ENCODE measurements at regions not wholly inside any gene's neighbourhood (a gene's known extent, or its start where the extent isn't known, plus 50 kb on each side); places are given as distances from the start of the nearest gene placed in this dataset.
A peak's percentile ranks its signal among the peaks of the same experiment; 100 is the strongest.

DNA sequence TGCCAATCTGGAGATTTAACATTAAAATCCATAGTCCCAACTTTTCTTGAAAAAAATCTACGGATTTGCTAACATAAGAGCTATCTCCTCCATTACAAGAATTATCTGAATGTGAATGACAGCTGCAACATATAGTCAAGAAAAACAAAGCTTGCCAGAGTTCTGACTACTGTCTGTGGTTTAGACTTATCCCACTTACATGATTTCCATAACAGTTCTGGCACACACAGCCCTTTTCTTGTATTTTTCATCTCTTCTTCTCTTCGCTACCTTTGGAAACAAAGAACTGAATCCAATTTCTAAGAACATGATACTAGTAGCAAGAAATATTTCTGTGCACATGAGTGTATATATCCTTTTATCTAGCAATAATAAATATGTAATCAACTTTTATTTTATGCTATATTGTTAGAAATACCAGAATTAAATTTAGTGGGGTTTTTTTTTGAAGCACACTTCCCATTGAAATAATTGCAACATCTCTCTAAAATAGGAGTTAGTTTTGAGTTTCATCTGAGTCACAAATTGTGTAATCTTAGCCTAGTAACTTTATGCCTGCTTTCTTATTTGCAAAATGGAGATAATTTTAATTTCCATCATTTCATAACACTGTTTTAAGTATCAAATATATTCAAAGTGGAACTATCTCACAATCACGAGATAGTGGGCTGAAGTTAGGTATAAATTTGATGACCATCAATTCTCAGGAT lies 1217.6 kb downstream of the JRKL start:
- H3K4me1 Mint-ChIP-seq: no peaks in the 10 kb centered on the region
- H3K27ac Mint-ChIP-seq: no peak overlapping the region
- peaks cover 17% of the 10 kb centered on the region; the same call in 2 of the 3 replicates for H3K36me3 Mint-ChIP-seq (ENCODE audit: low read depth)

DNA sequence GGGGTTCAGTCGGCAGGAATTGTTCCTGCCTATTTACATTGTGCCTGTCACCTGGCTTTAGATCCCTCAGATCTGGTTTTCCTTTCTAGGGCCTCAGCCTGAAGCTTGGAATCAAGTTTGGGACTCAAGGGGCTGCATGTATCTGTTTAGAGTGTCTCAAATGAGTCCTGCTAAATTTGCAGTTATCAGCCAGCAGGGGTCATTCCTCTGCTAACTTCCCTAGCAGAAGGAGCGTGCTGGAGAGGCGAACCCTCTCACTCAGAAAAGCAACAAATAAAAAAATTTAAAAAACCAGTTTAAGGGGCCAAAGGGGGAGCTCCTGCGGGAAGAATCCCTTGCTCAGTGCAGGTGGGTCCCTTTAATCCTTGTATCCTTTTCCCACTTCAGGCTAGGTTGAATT lies 1220.2 kb downstream of the JRKL start:
- H3K4me1 ChIP-seq (ENCODE audit: insufficient read depth): no peaks in the 10 kb centered on the region
- H3K79me2 ChIP-seq (replicated peaks; ENCODE audit: insufficient read depth): no peaks in the 10 kb centered on the region
- H3K27ac ChIP-seq (ENCODE audit: low read depth): no peak overlapping the region
- no peak overlapping the region for H3K4me3 Mint-ChIP-seq
- no peak overlapping the region for H3K4me3 ChIP-seq
- H3K27ac Mint-ChIP-seq: no peak overlapping the region; the same call in 1 of the 2 replicates
- no peaks in the 10 kb centered on the region for H3K27me3 ChIP-seq (ENCODE audit: insufficient read depth)
- H3K4me2 ChIP-seq: no peak overlapping the region
- peaks cover 4% of the 10 kb centered on the region for H3K27me3 Mint-ChIP-seq (ENCODE audit: insufficient read depth, low read depth, poor library complexity)
- ATAC-seq: peak; percentile 72
- H3K9me3 Mint-ChIP-seq: peaks cover 29% of the 10 kb centered on the region
- peak; percentile 51 for DNase-seq (ENCODE audit: low spot score)
- no peaks in the 10 kb centered on the region for H3K4me1 Mint-ChIP-seq
- H3K36me3 ChIP-seq (ENCODE audit: insufficient read depth): no peaks in the 10 kb centered on the region
- no peaks in the 10 kb centered on the region for H3F3A ChIP-seq (replicated peaks; ENCODE audit: low read depth)
- H2AFZ ChIP-seq: no peak overlapping the region
- no peaks in the 10 kb centered on the region for H4K20me1 ChIP-seq (replicated peaks; ENCODE audit: insufficient read depth)
- peaks cover 17% of the 10 kb centered on the region; the same call in 2 of the 3 replicates for H3K36me3 Mint-ChIP-seq (ENCODE audit: low read depth)
- no peaks in the 10 kb centered on the region for H3K9me2 ChIP-seq (ENCODE audit: insufficient read depth)
- TF ChIP-seq, protein P1, sequence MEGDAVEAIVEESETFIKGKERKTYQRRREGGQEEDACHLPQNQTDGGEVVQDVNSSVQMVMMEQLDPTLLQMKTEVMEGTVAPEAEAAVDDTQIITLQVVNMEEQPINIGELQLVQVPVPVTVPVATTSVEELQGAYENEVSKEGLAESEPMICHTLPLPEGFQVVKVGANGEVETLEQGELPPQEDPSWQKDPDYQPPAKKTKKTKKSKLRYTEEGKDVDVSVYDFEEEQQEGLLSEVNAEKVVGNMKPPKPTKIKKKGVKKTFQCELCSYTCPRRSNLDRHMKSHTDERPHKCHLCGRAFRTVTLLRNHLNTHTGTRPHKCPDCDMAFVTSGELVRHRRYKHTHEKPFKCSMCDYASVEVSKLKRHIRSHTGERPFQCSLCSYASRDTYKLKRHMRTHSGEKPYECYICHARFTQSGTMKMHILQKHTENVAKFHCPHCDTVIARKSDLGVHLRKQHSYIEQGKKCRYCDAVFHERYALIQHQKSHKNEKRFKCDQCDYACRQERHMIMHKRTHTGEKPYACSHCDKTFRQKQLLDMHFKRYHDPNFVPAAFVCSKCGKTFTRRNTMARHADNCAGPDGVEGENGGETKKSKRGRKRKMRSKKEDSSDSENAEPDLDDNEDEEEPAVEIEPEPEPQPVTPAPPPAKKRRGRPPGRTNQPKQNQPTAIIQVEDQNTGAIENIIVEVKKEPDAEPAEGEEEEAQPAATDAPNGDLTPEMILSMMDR (conservative IDR thresholded peaks at IDR 0.05; ENCODE audit: low read depth in 2 of 2): peak; percentile 48 to 66
- TF ChIP-seq, protein P2, sequence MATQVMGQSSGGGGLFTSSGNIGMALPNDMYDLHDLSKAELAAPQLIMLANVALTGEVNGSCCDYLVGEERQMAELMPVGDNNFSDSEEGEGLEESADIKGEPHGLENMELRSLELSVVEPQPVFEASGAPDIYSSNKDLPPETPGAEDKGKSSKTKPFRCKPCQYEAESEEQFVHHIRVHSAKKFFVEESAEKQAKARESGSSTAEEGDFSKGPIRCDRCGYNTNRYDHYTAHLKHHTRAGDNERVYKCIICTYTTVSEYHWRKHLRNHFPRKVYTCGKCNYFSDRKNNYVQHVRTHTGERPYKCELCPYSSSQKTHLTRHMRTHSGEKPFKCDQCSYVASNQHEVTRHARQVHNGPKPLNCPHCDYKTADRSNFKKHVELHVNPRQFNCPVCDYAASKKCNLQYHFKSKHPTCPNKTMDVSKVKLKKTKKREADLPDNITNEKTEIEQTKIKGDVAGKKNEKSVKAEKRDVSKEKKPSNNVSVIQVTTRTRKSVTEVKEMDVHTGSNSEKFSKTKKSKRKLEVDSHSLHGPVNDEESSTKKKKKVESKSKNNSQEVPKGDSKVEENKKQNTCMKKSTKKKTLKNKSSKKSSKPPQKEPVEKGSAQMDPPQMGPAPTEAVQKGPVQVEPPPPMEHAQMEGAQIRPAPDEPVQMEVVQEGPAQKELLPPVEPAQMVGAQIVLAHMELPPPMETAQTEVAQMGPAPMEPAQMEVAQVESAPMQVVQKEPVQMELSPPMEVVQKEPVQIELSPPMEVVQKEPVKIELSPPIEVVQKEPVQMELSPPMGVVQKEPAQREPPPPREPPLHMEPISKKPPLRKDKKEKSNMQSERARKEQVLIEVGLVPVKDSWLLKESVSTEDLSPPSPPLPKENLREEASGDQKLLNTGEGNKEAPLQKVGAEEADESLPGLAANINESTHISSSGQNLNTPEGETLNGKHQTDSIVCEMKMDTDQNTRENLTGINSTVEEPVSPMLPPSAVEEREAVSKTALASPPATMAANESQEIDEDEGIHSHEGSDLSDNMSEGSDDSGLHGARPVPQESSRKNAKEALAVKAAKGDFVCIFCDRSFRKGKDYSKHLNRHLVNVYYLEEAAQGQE (IDR thresholded peaks at IDR 0.05; ENCODE audit: unreplicated experiment): no peak

More for the DNA sequence above, 1217.6 kb downstream of the JRKL start:
- Histone ChIP-seq H3K4me1 (ENCODE audit: insufficient read depth) (no peaks in the 10 kb centered on the region), H3F3A (replicated peaks; ENCODE audit: low read depth) (no peaks in the 10 kb centered on the region), H3K9me2 (ENCODE audit: insufficient read depth) (no peaks in the 10 kb centered on the region), H4K20me1 (replicated peaks; ENCODE audit: insufficient read depth) (no peaks in the 10 kb centered on the region), H3K36me3 (ENCODE audit: insufficient read depth) (no peaks in the 10 kb centered on the region), H3K27me3 (ENCODE audit: insufficient read depth) (no peaks in the 10 kb centered on the region), H2AFZ (no peak overlapping the region), H3K79me2 (replicated peaks; ENCODE audit: insufficient read depth) (no peaks in the 10 kb centered on the region), H3K4me3 (no peak overlapping the region), H3K4me2 (no peak overlapping the region), H3K27ac (ENCODE audit: low read depth) (no peak overlapping the region)
- H3K4me3 Mint-ChIP-seq: no peak overlapping the region
- no peak for TF ChIP-seq EZH2 (IDR thresholded peaks at IDR 0.05; ENCODE audit: low read depth, unreplicated experiment)
- TF ChIP-seq ZNF331 (CRISPR knock-in tag; IDR thresholded peaks at IDR 0.05; ENCODE audit: low read depth): no peak
- no peak for TF ChIP-seq JUNB (IDR thresholded peaks at IDR 0.05; ENCODE audit: unreplicated experiment)
- TF ChIP-seq ZNF114 (CRISPR knock-in tag; IDR thresholded peaks at IDR 0.05): no peak
- no peak for TF ChIP-seq NANOG (IDR thresholded peaks at IDR 0.05; ENCODE audit: borderline replicate concordance)
- no peak for TF ChIP-seq POLR2AphosphoS5 (IDR thresholded peaks at IDR 0.05; ENCODE audit: low read depth)
- TF ChIP-seq STAT1 (IDR thresholded peaks at IDR 0.05; ENCODE audit: unreplicated experiment): no peak
- TF ChIP-seq, protein P2 (IDR thresholded peaks at IDR 0.05; ENCODE audit: unreplicated experiment): no peak
- TF ChIP-seq, protein P1 (conservative IDR thresholded peaks at IDR 0.05; ENCODE audit: low read depth in 2 of 2): no peak
- TF ChIP-seq CREB1 (CRISPR knock-in tag; IDR thresholded peaks at IDR 0.05; ENCODE audit: low read depth): no peak
- peaks cover 4% of the 10 kb centered on the region for H3K27me3 Mint-ChIP-seq (ENCODE audit: insufficient read depth, low read depth, poor library complexity)
- ATAC-seq (no peak), DNase-seq (ENCODE audit: low spot score) (no peak)
- peaks cover 29% of the 10 kb centered on the region for H3K9me3 Mint-ChIP-seq

Data from GM23338 (cell line).